Dermis blood vessel endothelial cell (primary cell): ENCODE measurements at regions not wholly inside any gene's neighbourhood (a gene's known extent, or its start where the extent isn't known, plus 50 kb on each side); places are given as distances from the start of the nearest gene placed in this dataset.

Experiments used
- DNase-seq: peaks from one replicate; pipeline ENCODE4 v3.0.0; 2010

DNA sequence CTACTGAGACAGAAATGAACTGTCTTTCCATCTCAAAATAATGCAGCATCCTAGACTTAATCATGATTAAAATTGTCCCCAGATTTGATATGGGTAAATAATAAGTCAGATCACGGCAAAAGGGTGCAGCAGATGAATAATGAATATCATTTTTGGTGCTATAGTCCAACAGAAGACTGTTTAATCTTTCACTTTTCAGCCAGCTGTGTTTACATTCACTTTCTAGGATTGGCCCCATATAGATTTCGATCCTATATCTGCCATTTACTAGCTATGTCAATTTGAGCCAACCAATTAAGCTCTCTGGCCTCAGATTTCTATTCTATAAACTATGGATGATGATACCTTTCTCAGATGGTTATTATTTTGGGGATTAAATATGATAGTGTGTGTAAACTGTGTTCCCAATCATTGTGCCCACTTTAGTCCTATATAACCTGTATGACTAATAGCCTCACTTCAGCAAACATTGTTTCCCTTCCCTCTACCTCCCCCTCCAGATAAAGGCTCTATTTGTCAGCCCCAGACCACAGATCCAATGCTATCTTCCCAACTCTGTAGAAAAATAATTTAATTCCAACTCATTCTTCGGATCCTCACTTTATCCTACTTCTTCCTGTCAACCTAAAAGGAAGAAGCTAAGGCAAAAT lies 53.6 kb upstream of the NT5E start:
- DNase-seq = no peak

DNA sequence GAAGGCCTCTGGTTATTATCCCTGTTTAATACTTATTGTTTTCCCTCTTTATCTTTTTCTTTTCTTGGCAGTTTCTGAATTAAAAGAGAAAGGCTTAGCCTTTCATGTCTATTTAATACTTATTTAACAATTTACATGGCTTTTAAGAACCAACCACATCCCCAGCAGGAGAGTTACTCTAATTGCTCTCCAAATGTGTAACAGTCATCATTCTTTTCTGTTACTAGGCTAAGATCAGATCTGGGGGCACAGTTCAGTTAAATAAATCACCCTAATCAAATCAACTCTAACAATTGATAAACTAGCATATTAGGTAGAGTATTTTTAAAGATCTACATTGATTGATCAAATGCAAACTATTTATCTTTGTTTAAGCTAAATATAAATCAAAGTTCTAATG lies 54.1 kb upstream of the NT5E start:
- DNase-seq = no peak

DNA sequence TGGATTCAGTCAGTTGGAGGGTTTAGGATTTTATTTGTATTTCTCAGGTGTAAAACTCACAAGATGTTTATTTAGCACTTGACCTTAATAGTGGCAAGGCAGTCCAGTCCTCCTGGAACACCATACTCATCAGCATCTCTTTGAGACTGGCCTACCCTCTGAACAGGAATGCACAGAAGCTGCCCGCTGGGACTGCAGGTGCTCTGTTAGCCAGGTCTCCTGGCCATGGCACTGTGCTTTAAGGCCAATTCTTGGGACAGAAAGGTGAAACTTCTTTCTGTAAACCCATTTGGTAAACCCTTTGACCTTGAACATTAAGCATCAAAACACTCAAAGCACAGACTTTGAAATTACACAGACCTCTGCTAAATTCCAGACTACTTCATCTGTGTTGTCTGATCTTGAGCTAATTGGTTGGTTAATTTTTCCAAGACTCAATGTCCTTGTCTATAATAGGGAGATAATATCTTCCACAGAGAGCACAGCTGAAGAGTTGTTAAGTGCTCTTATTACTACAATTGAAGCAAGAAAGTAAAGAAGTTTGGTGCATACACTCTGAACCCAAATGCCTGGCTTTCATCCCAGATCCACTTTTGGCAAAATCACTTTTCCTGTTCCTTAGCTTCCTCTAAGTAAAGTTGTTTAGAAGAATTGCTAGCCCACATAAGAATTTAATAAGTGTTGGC lies 54.9 kb upstream of the NT5E start:
- peak; percentile 66 for DNase-seq

DNA sequence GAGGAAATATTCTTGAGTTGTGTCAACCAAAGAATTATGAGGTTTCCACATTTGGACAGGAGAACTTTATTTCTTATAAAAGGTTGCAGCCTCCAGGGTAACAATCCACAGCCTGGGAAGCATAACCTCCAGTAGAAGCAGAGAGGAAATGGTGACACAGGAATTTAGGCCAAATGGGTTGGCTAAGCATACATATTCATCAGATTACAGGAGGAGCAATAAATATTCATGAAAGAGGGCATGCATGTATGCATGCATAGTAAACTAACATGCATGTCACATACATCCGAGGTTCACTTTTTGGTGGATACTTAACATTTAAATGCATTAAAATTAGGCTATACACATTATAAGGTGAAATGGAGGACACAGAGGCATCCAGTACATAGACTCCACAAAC lies 55.7 kb upstream of the NT5E start:
- DNase-seq = no peak

DNA sequence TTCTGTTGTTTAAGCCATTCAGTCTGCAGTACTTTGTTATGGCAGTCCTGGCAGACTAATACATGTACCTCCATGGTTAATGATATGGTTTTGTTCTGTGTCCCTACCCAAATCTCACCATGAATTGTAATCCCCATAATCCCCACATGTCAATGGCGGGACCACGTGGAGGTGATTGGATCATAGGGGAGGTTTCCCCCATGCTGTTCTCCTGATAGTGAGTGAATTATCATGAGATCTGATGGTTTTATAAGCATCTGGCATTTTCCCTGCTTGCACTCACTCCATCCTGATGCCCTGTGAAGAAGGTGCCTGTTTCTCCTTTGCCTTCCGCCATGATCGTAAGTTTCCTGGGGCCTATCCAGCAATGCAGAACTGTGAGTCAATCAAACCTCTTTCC lies 57.5 kb upstream of the NT5E start:
- no peak for DNase-seq

DNA sequence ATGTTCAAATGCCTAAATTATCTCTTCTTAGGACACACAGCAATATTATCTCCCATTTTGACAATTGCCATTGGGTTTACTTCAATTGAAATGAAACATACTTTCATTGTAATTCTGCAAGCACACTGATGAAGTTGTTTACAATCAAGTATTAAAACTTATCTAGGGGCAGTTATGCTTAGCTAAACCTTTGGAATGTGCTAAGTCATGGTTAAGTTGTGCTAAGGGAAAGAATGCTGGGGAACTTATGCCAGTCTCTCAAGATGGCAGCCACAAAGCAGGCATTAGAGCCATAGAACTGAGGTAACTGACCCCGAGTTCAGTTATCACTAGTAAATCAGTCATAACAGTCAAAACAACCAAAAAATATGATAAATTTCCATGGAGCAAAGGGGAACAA lies 59.1 kb upstream of the NT5E start:
- DNase-seq = no peak

DNA sequence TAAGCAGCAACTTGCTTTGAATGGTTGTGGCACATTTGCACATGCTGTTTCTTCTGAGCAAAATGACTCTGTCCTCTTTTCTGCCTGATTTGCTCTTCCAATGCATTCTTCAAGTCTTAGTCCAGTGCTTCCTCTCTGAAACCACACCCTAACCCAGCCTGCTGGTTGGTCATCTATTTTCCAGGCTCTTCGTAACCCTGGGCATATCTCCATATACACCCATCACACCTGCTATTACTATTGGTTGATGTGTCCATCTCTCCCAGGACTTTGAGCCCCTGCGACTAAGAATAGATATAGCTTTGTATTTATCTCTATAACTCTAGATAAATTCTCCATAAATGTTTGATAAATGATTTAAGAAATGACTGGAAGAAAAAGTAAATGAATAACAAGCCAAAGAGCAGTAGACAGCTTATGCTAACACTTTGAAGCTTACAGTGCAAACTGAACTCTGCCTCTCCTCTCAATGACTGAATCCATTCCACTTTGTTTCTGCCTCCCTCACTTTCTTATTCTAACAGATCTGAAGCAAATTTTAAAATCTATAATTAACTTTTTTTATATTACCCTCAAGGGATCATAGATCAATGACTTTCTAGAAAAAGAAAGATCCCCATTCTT lies 59.7 kb upstream of the NT5E start:
- DNase-seq = no peak

DNA sequence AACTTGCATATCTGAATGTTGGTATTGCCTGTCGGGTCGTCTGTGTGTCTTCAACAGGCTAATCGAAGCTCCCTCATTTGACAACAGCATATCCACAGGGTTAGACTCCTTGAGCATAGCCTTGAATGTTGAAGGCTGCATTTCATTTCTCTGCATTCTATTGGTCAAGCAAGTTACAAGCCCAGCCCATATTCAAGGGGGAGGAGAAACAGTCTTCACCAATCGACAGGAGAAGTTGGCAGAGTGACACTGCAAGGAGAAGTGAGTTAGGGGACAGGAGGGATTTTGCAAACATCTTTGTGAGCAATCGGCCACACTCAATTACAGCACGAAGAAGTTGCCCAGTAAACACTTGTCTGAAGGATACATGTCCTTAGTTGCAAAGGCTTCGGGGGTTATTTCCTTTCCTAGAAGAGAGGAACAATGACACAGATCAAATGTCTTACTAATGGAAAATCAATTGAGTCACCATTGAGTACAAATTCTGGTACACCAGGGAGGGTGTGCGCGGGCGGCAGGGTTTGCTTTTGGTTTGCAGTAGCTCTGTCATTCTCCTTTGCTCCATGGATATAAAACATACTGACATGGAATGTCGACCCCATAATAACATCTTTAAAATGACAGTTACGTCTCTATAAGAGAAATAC lies 60.6 kb upstream of the NT5E start:
- no peak for DNase-seq

DNA sequence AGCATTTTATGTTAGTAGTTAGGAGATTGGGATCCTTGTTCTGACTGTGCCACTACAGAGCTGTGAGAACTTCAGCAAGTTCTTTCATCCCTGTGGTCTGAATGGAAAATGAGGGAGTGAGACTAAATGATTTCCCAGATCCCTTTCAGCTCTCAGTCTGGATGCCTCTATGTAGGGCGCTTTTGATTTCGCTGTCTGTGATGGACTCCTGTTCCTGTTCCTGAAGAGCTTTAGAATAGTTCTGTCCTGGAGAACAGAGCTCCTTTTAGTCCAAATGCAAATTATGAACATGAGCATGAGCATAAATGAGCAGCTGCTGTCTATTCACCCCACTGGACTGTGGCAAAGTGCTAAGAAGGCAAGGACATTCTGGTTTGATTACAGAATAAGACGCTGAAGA lies 61.4 kb upstream of the NT5E start:
- no peak for DNase-seq

DNA sequence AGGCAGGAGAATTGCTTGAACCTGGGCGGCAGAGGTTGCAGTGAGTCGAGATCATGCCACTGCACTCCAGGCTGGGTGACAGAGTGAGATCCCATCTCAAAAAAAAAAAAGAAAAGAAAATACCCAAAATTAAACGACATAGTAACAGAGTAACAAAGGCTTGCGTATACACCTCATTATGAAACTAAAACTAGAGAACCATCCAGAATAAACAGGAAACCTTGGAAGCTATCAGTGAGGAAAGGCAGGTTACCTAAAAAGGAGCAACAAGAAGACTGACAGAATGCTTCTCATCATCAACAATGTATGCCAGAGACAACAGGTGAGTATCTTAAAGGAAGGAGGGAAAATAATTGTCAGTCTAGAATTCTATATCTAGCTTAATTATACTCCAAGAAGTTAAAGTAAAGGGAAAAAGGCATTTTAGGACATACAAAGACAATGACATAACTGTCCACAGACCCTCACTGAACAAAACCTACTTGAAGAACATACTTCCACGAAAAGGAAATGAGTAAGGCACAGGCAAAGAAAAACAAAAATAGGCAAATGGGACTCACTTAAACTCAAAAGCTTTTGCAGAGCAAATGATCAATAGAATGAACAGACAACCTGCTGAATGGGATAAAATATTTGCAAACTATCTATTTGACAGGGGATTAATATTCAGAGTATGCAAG lies 64.1 kb upstream of the NT5E start:
- DNase-seq = peak; percentile 54

DNA sequence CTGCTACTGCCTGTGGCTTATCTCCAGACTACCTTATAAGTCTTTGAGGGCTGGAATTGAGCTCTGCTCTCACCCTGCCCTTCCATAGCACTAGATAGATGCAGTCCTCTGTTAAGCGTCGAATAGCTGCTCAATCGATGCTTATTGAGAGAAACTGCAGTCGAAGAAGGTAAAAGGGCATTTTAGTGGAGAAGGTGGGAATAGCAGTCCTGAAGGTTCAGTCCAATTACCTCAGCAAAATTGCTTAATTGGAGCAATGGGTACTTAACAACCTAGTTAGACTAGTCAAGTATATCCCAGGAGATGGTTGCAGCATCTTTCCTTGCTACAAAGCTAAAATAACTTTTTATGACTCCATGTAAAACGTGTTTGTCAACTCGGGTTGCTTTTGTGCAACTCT lies 66.8 kb upstream of the NT5E start:
- no peak for DNase-seq

DNA sequence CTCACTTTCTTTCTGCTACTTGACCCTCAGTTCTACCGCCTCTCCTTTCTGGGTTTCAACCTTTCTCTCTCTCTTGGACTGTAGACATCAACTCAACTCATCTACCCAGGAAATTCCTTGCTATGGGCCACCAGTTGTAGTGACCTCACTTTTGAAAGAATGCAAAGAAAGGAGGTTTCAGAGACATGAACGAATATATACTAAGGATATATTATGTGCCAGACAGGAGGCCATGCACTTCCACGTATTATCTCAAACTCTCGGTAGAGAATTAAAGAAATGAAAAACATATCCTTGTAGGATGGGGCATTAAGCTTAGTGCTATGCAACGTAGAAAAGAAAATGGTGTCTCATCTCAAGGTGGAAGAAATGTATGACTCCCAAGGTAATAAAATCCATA lies 67.3 kb upstream of the NT5E start:
- no peak for DNase-seq

DNA sequence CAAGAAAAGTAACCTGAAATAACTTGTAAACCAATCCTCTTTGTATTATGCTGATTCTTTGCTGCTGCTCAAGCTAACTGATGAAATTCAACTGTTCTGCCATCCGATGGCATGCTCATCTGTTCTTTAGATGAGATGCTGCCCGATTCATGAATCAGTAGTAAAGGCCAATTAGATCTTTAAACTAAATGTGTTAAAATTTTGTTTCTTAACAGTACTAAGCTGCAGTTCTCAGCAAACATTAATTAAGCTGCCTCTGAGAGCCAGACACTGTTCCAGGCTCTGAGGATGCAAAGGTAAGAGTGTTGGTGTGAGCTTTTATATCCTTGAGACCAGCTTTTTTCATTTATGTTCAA lies 77.0 kb upstream of the NT5E start:
- DNase-seq = no peak

DNA sequence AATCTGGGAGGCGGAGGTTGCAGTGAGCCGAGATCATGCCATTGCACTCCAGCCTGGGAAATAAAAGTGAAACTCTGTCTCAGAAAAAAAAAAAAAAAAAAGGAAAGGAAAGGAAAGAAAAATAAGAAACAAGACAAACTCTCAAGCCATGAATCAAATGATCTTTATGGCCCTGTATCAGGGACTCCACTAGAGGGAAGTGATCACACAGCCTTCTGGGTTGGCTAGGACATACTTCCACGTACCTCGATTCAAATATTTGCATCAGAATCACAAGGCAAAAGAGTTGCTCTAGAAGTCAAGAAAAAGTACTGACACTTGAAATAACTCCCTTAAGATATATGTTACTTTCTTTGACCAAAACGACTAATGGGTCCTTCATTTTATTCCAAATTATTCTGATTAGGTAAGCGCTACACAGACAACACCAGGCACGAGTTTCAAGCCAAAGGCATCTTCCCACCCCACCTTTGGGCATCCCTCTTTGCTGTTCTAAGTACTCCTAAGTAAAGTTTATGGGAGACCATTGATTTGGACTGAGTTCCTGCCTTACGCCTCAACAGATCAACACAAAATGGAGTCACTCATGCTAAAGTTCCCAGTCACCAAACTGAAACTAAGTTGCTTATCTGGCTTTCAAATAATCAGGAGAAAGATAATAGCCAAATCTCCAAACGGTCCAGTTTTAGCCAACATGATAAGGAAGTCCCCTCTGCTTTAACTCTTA lies 77.5 kb upstream of the NT5E start:
- no peak for DNase-seq

DNA sequence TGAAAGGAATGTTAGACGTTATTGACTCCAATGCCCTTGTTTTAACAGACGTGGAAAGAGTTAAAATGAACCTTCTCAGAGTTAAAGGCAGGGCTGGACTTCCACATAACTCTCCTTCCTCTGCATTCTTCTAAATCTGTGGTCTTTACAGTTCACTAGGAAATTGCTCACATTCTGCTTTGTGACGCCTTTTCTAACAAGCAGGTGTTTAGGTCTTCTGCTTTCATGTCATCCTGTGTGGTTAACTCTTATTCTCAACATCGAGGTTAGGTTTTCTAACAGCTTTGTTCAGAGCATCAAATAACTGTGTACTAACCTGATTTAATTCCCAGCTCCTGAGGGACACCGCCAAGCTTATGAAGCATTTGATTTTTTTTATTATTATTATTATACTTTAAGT lies 81.3 kb upstream of the NT5E start:
- no peak for DNase-seq

DNA sequence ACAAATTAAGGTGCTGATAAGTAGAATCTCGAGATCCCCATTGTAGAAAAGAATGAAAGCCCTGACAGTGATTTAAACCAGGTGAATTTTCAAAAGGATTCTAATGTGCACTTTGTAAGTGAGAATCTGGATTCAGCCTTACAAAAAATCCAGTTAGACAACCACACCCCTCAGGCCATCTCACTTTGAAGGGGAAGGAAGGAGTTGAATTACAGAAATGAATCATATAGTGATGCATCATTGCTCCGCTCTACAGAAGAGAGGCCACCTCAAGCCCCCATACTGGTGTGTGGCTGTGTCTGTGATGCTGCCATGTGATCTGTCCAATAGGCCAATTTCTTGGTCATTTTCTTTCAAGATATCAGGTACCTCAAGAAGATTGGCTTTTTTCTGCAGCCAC lies 85.5 kb upstream of the NT5E start:
- DNase-seq = peak; percentile 26

DNA sequence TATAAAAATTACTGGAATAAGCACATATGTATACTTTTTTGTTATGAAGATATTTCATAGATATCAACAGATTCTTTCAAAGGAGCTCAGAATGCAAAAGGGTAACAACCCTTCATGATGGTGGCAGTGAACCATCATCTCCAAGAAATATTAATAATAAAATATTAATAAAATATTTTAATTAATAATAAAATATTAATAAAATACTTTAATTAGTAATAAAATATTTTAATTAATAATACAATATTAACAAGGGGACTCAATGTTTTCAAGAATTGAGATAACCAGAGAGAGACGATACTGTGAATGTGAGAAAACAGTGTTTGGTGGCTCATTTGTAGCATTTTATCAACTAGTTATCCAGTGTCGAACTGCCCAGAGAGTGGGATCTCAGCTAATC lies 86.0 kb upstream of the NT5E start:
- no peak for DNase-seq

DNA sequence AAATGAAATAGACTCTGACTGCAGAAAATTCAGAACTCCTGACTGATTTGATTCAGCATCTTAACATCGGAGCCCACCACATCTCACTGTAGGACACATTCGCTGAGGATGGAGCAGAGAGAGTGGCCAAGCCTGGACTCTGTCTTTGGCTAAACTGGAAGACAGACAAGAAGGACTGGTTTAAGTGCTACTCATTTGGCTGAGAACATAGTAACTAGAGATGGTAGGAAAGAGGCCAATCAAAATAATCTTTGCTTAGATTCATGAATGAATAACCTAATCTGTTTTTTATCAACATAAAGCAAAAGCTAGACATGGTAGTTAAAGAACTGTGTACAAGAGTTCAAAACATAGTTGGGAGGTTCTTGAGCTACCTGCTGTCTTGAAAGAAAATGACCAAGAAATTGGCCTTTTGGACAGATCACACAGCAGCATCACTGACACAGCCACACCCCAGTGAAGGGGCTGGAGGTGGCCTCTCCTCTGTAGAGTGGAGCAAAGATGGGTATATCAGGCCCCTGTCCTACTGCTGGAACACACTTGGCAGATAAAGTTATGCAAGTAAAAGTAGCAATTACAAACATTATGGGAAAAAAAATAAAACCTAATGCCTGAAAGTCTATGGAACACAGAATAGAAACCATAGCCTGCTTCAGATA lies 87.1 kb upstream of the NT5E start:
- DNase-seq = no peak

DNA sequence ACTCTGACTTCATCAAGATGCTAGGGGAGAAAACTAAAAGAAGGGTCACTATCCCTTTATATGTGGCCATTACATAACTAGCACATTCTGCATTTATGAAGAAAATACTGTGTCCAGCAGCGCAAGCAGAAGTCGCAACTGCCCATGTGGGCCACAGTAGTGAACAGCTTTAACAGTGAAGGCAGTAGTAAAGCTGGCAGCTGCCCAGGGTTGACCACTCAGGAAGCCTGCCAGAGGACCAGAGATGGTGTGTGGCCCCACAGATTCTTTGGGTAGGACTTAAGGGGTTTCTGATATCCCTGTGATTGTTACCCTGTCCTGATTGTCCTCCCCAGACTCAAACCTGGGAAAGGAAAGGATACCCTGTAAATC lies 88.3 kb upstream of the NT5E start:
- DNase-seq = peak; percentile 17

DNA sequence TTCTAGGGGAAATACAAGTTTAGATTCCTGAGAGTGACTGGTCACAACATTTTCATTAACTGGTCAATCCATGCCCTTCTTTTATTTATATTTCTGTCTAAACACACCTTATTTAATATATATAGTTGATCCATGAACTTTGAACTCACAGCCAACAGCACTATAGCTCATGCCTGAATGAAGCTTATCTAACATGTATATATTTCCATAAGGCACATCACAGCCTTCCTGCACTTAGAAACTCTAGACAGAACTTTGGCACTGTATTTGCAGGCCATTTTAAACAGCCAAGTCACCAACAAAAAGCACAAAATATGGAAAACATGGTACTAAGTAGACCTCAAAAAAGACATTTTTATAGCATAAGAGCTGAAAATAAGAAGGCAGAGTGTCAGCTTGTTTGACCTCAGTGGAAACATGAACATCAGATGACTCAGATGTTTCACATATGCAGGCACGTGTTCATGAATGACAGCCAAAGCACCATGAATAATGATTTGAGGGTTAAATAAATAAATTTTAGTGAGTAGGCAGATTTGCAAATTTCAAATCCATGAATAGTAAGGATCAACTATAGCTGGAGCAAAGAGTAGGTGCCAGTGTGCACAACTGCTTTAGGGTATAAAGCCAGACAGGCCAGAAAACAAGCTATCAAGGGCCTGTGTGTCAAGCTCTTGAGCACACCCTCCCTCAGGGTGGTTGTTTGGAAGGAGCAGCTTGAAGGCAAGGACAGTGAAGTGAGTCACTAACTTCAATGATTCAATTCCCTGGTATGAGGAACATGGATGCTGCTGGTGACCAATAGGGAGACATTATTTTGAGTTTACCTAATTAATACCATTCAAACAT lies 88.9 kb upstream of the NT5E start:
- DNase-seq = peak; percentile 78

DNA sequence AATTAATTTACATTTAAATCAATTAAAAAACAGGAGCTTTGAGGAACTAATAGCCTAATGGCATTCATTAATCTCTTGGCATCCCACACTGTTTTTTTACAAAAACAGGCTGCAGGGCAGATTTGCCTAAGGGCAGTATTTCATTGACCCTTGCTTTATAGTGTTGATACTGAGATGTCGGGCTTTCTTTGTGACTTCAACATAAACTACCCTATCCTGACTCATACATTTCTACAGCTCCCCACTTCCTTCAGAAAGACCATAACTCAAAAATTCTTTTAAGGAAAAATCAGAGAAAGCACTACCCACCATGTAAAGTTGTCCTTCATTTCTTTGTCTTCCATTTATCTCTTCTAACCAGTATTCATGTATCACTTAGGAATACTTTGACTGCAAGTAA lies 92.2 kb upstream of the NT5E start:
- DNase-seq = no peak
